Caco-2 (cell line): ENCODE measurements at regions not wholly inside any gene's neighbourhood (a gene's known extent, or its start where the extent isn't known, plus 50 kb on each side); places are given as distances from the start of the nearest gene placed in this dataset.

Source experiments
- BruUV-seq: library from RNA; stranded (reverse); fragments of 400-500 nt; replicated peaks from 2 replicates; lab custom pipeline; 2021; lab: Mats Ljungman, UMichigan
- CTCF ChIA-PET: fragments of 300-600 bp; sonication (Branson Sonifier 250); formaldehyde crosslinking; loops from one replicate; lab custom pipeline; 2022; ENCODE audit warnings: antibody characterized with exemption; lab: Charles Lee
- POLR2A ChIA-PET: fragments of 300-600 bp; sonication (Branson Sonifier 250); formaldehyde crosslinking; loops from one replicate; lab custom pipeline; 2022; ENCODE audit warnings: antibody characterized with exemption; lab: Charles Lee
- DNase-seq, 2 experiments: peaks; one replicate each; pipeline versions ENCODE4 v3.0.0 to v3.0.0-alpha.2; 2020 to 2022
- H3K27me3 ChIP-seq: replicated peaks from 2 replicates; pipeline ENCODE4 v1.6.0; 2011; ENCODE audit warnings: low read length; ENCODE audit not compliant: control insufficient read depth, insufficient read depth
- H3K36me3 ChIP-seq: 2 replicates; pipeline ENCODE4 v1.5.1; 2011; ENCODE audit warnings: low read length; ENCODE audit not compliant: control insufficient read depth, insufficient read depth
- H3K4me1 ChIP-seq: fragments of 250-450 bp; sonication (Bioruptor Pico); 2 replicates; pipeline ENCODE4 v1.5.1; 2020; ENCODE audit warnings: mild to moderate bottlenecking
- H3K4me3 ChIP-seq: 2 replicates; pipeline ENCODE4 v1.5.1; 2011; ENCODE audit warnings: low read depth, mild to moderate bottlenecking, control low read depth, low read length
- H3K9me3 ChIP-seq: fragments of 250-450 bp; sonication (Bioruptor Pico); 2 replicates; pipeline ENCODE4 v1.5.1; 2020; ENCODE audit warnings: mild to moderate bottlenecking, moderate library complexity
- H3K27ac Mint-ChIP-seq: one replicate; pipeline ENCODE4 v1.8.0; 2022; ENCODE audit warnings: mixed read lengths; ENCODE audit not compliant: unreplicated experiment
- H3K27me3 Mint-ChIP-seq: one replicate; pipeline ENCODE4 v1.8.0; 2022; ENCODE audit warnings: mixed read lengths; ENCODE audit not compliant: insufficient read depth, unreplicated experiment
- H3K36me3 Mint-ChIP-seq: one replicate; pipeline ENCODE4 v1.8.0; 2022; ENCODE audit warnings: mild to moderate bottlenecking, mixed read lengths; ENCODE audit not compliant: insufficient read depth, unreplicated experiment
- H3K4me1 Mint-ChIP-seq: one replicate; pipeline ENCODE4 v1.8.0; 2022; ENCODE audit warnings: low read depth, mixed read lengths; ENCODE audit not compliant: unreplicated experiment
- H3K4me3 Mint-ChIP-seq: one replicate; pipeline ENCODE4 v1.8.0; 2022; ENCODE audit warnings: mild to moderate bottlenecking, moderate library complexity, mixed read lengths; ENCODE audit not compliant: unreplicated experiment
- H3K9me3 Mint-ChIP-seq: one replicate; pipeline ENCODE4 v1.8.0; 2022; ENCODE audit warnings: mixed read lengths; ENCODE audit not compliant: unreplicated experiment
- intact Hi-C: fragments of 100-400 bp; cut with micrococcal nuclease; formaldehyde crosslinking; loops from one replicate; pipeline ENCODE4 v1.10.0; 2022; ENCODE audit not compliant: unreplicated experiment
- TF ChIP-seq, protein P1 (sequence below), 2 experiments: fragments of 200-600 bp in 1 of 2; IDR thresholded peaks; 1 replicate in 1 of 2; 2 replicates in 1 of 2; pipeline versions ENCODE4 v1.5.1 to v1.8.0; 2011 to 2022; ENCODE audit warnings: antibody characterized with exemption in 1 of 2, control low read depth in 1 of 2, inconsistent platforms in 1 of 2, low read depth in 1 of 2, low read length in 1 of 2, mild to moderate bottlenecking in 1 of 2, moderate library complexity in 1 of 2; ENCODE audit not compliant: insufficient read depth in 1 of 2, severe bottlenecking in 1 of 2, unreplicated experiment in 1 of 2

DNA sequence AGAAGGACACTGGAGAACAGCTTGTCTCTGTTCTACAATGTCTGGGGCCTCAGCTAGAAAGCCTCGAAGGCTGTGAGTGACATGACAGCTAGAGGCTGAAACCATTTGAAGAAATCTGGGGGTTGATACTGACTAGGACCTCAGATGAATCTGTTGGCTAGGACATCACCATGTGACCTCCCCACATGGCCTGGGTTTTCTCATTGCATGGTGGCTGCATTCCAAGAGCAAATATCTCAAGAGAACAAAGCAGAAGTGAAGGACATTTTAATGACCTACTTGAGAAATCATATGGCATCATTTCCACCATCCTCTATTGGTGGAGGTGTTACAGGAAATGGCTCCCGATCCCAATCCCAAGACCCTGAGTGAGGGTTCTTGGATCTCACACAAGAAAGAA is 450.6 kb upstream of the AUTS2 start:
- POLR2A ChIA-PET = no interaction called here
- no peaks in the 10 kb centered on the region for H3K4me1 Mint-ChIP-seq

DNA sequence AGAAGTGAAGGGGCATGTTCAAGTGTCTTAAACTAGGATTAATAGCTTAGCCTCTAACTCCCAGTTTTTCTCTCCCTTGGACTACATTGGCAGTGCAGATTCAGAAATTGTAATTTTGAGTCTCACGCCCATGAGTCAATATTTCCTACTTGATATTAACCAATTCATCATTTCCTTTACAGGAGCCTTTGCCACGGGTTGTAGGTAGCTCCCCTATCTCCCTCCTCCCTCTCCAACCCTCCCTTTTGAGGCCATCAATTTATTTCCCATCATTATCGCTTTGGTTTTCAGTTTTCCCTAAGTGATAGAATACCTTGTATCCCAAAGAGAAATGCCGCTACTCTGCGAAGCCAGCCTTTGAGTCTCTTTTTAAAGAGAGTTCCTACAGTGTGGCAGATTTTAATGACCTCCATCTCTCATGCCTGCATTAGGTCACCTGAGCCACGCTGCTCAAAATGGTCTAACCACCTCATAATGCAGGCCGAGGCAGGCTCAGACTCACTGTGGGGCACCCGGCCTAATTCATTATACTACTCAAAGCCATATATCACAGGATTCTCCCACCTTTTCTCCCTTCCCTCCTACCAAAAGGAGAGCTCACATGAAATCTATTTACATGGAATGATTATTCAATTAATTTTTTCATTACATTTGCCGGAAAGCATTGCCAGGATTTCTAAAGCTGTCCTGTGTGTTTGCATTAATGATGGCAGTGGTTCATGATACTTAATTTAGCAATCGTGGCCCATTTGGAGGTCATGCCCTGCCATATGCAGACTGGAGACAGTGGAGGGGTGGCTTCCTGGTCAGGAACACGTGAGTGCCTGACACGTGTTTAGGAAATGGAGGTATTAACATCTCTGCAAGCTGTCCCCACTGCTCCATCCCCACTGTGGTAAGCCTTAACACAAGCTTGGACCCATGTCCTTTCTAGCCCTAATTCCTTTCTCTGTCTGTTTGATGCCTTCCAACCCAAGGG is 448.2 kb upstream of the AUTS2 start:
- H3K4me3 ChIP-seq = no peak overlapping the region
- CTCF ChIA-PET = no interaction called here
- intact Hi-C loops = no loop called here
- H3K27me3 ChIP-seq = no peaks in the 10 kb centered on the region
- Mint-ChIP-seq H3K4me3 (no peak overlapping the region), H3K4me1 (no peaks in the 10 kb centered on the region), H3K36me3 (no peaks in the 10 kb centered on the region), H3K27ac (no peak overlapping the region), H3K27me3 (no peaks in the 10 kb centered on the region), H3K9me3 (peaks cover 17% of the 10 kb centered on the region)
- POLR2A ChIA-PET = no interaction called here
- no TSS peak for BruUV-seq
- no peaks in the 10 kb centered on the region for H3K36me3 ChIP-seq
- no peaks in the 10 kb centered on the region for H3K9me3 ChIP-seq
- no peaks in the 10 kb centered on the region for H3K4me1 ChIP-seq
- TF ChIP-seq, protein P1, sequence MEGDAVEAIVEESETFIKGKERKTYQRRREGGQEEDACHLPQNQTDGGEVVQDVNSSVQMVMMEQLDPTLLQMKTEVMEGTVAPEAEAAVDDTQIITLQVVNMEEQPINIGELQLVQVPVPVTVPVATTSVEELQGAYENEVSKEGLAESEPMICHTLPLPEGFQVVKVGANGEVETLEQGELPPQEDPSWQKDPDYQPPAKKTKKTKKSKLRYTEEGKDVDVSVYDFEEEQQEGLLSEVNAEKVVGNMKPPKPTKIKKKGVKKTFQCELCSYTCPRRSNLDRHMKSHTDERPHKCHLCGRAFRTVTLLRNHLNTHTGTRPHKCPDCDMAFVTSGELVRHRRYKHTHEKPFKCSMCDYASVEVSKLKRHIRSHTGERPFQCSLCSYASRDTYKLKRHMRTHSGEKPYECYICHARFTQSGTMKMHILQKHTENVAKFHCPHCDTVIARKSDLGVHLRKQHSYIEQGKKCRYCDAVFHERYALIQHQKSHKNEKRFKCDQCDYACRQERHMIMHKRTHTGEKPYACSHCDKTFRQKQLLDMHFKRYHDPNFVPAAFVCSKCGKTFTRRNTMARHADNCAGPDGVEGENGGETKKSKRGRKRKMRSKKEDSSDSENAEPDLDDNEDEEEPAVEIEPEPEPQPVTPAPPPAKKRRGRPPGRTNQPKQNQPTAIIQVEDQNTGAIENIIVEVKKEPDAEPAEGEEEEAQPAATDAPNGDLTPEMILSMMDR (IDR thresholded peaks at IDR 0.05; ENCODE audit: insufficient read depth in 1 of 2, low read depth in 1 of 2, low read length in 1 of 2, severe bottlenecking in 1 of 2, unreplicated experiment in 1 of 2) = no peak
- DNase-seq = no peak

More for the DNA sequence above, 450.6 kb upstream of the AUTS2 start:
- no peaks in the 10 kb centered on the region for H3K27me3 Mint-ChIP-seq
- DNase-seq = no peak
- TF ChIP-seq, protein P1 (IDR thresholded peaks at IDR 0.05; ENCODE audit: insufficient read depth in 1 of 2, low read depth in 1 of 2, low read length in 1 of 2, severe bottlenecking in 1 of 2, unreplicated experiment in 1 of 2) = no peak
- CTCF ChIA-PET = no interaction called here
- H3K4me3 Mint-ChIP-seq = no peak overlapping the region
- Histone ChIP-seq H3K27me3 (no peaks in the 10 kb centered on the region), H3K4me1 (no peaks in the 10 kb centered on the region), H3K9me3 (no peaks in the 10 kb centered on the region), H3K36me3 (no peaks in the 10 kb centered on the region), H3K4me3 (no peak overlapping the region)
- H3K9me3 Mint-ChIP-seq = peaks cover 17% of the 10 kb centered on the region
- no peak overlapping the region for H3K27ac Mint-ChIP-seq
- intact Hi-C loops = no loop called here
- BruUV-seq = no TSS peak
- no peaks in the 10 kb centered on the region for H3K36me3 Mint-ChIP-seq

DNA sequence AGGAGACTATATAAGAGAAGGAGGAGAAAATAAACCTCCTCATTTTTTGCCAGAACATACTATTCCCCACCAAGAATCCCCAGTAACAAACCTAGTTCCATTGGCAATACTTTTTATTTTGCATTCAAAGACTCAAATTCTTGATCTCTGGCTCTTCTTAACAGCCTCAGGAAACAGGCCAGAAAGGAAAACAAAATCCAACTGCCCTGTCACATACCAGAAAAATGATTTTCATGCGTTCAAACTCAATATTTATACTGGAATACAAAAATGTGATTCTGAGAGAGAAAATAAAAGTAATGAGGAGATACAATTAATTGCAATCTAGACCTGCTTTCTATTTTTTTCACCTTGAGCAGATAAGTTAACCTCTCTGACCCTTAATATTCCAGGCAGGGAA is 435.9 kb upstream of the AUTS2 start:
- H3K27ac Mint-ChIP-seq = no peak overlapping the region
- H3K36me3 Mint-ChIP-seq = no peaks in the 10 kb centered on the region
- no peaks in the 10 kb centered on the region for H3K27me3 Mint-ChIP-seq
- H3K4me3 ChIP-seq = no peak overlapping the region
- no TSS peak for BruUV-seq
- H3K27me3 ChIP-seq = no peaks in the 10 kb centered on the region
- H3K4me1 ChIP-seq = no peaks in the 10 kb centered on the region
- H3K36me3 ChIP-seq = no peaks in the 10 kb centered on the region
- ChIA-PET POLR2A (no interaction called here), CTCF (no interaction called here)
- H3K9me3 ChIP-seq = no peaks in the 10 kb centered on the region
- H3K4me1 Mint-ChIP-seq = no peaks in the 10 kb centered on the region
- TF ChIP-seq, protein P1 (IDR thresholded peaks at IDR 0.05; ENCODE audit: insufficient read depth in 1 of 2, low read depth in 1 of 2, low read length in 1 of 2, severe bottlenecking in 1 of 2, unreplicated experiment in 1 of 2) = no peak
- intact Hi-C loops = no loop called here
- peaks cover 20% of the 10 kb centered on the region for H3K9me3 Mint-ChIP-seq
- no peak for DNase-seq
- H3K4me3 Mint-ChIP-seq = no peak overlapping the region
